Spinal cord (tissue), 9 donors: ENCODE measurements at regions not wholly inside any gene's neighbourhood (a gene's known extent, or its start where the extent isn't known, plus 50 kb on each side); places are given as distances from the start of the nearest gene placed in this dataset.

Experiments
- DNase-seq, 6 donors: peaks; one replicate each; pipeline versions ENCODE4 v3.0.0 to v3.0.0-alpha.2; 2013 to 2015; ENCODE audit warnings: low spot score in 6 of 6, low read depth in 4 of 6
- H3K27ac ChIP-seq: one replicate; pipeline ENCODE4 v1.5.1; 2013; ENCODE audit warnings: low read depth, low read length, control low read depth
- H3K27me3 ChIP-seq: one replicate; pipeline ENCODE4 v1.6.1; 2013; ENCODE audit warnings: low read length; ENCODE audit not compliant: control insufficient read depth, insufficient read depth
- H3K36me3 ChIP-seq: one replicate; pipeline ENCODE4 v1.6.1; 2013; ENCODE audit warnings: low read length; ENCODE audit not compliant: control insufficient read depth, insufficient read depth
- H3K4me1 ChIP-seq: one replicate; pipeline ENCODE4 v1.6.1; 2013; ENCODE audit warnings: low read length; ENCODE audit not compliant: control insufficient read depth, insufficient read depth
- H3K4me3 ChIP-seq: one replicate; pipeline ENCODE4 v1.5.1; 2013; ENCODE audit warnings: low read depth, low read length, control low read depth
- H3K9me3 ChIP-seq: one replicate; pipeline ENCODE4 v1.6.1; 2013; ENCODE audit warnings: low read length; ENCODE audit not compliant: control insufficient read depth, insufficient read depth
- WGBS: methylation state at CpG from one replicate; pipeline ENCODE4 v1.1.5; 2013; ENCODE audit warnings: missing lambda C conversion rate; ENCODE audit not compliant: insufficient coverage; 5-methylcytosine and 5-hydroxymethylcytosine counted together
- donor health status: healthy.

- Histone ChIP-seq H3K27ac (no peak overlapping the region), H3K9me3 (peaks cover 8% of the 10 kb centered on the region), H3K27me3 (peaks cover 22% of the 10 kb centered on the region), H3K4me1 (peaks cover 7% of the 10 kb centered on the region), H3K4me3 (no peak overlapping the region), H3K36me3 (no peaks in the 10 kb centered on the region)
- WGBS, result 94% methylated on average over 8 of the region's 10 CpGs
- DNase-seq, result no peak
Measured at GRCh38 chr7:157080111-157080730, 58.5 kb upstream of the UBE3C start.

- Histone ChIP-seq H3K9me3 (peaks cover 8% of the 10 kb centered on the region), H3K4me1 (peaks cover 6% of the 10 kb centered on the region), H3K36me3 (no peaks in the 10 kb centered on the region), H3K27me3 (peaks cover 2% of the 10 kb centered on the region), H3K27ac (no peak overlapping the region), H3K4me3 (no peak overlapping the region)
- 95% methylated on average over 7 of the region's 9 CpGs for WGBS
- DNase-seq, result no peak
Measured at GRCh38 chr7:157086508-157087187, 52.1 kb upstream of the UBE3C start.

GRCh38 chr7:157087646-157088045 lies 51.1 kb upstream of the UBE3C start:
- H3K4me3 ChIP-seq, result no peak overlapping the region
- peaks cover 8% of the 10 kb centered on the region for H3K9me3 ChIP-seq
- H3K27ac ChIP-seq, result no peak overlapping the region
- DNase-seq, result no peak
- 92% methylated on average over 24 of the region's 24 CpGs for WGBS
- H3K36me3 ChIP-seq, result no peaks in the 10 kb centered on the region
- peaks cover 6% of the 10 kb centered on the region for H3K4me1 ChIP-seq
- peaks cover 2% of the 10 kb centered on the region for H3K27me3 ChIP-seq

- no peak for DNase-seq
- 83% methylated on average over 10 of the region's 11 CpGs for WGBS
- Histone ChIP-seq H3K27ac (no peak overlapping the region), H3K9me3 (peaks cover 8% of the 10 kb centered on the region), H3K36me3 (no peaks in the 10 kb centered on the region), H3K27me3 (peaks cover 2% of the 10 kb centered on the region), H3K4me3 (no peak overlapping the region), H3K4me1 (peaks cover 6% of the 10 kb centered on the region)
Measured at GRCh38 chr7:157088136-157088535, 50.6 kb upstream of the UBE3C start.
